ENCODE measurements at regions not wholly inside any gene's neighbourhood (a gene's known extent, or its start where the extent isn't known, plus 50 kb on each side); places are given as distances from the start of the nearest gene placed in this dataset.

DNA sequence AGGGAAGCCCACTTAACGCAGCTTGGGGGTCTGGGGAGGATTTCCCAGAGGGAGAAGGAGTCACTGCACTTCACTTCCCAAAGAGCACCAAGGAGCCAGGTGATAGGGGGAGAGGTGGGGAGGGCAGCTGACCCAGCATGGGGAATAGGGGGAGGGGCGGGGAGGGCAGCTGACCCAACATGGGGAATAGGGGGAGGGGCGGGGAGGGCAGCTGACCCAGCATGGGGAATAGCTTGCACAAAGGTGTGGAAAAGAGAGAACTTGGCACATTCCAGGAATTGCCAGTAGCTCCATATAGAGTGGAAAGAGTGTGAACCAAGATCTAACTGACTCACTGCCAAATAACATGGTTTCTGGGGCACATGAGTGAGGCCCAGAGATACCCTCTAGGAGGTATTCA lies 110.3 kb downstream of the CCT6B start:
- H3K4me3 ChIP-seq (ENCODE audit: low read depth, low read length), result no peak overlapping the region
- no peaks in the 10 kb centered on the region for H3K27me3 ChIP-seq (ENCODE audit: insufficient read depth, low read depth, severe bottlenecking)
- no peaks in the 10 kb centered on the region for H3K36me3 ChIP-seq
- DNase-seq, result no peak
- TF ChIP-seq, protein P1, sequence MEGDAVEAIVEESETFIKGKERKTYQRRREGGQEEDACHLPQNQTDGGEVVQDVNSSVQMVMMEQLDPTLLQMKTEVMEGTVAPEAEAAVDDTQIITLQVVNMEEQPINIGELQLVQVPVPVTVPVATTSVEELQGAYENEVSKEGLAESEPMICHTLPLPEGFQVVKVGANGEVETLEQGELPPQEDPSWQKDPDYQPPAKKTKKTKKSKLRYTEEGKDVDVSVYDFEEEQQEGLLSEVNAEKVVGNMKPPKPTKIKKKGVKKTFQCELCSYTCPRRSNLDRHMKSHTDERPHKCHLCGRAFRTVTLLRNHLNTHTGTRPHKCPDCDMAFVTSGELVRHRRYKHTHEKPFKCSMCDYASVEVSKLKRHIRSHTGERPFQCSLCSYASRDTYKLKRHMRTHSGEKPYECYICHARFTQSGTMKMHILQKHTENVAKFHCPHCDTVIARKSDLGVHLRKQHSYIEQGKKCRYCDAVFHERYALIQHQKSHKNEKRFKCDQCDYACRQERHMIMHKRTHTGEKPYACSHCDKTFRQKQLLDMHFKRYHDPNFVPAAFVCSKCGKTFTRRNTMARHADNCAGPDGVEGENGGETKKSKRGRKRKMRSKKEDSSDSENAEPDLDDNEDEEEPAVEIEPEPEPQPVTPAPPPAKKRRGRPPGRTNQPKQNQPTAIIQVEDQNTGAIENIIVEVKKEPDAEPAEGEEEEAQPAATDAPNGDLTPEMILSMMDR (IDR thresholded peaks at IDR 0.05; ENCODE audit: low read depth, low read length), result no peak
- no peaks in the 10 kb centered on the region for H3K9me3 ChIP-seq (ENCODE audit: severe bottlenecking)
- no peak overlapping the region for H3K27ac ChIP-seq

DNA sequence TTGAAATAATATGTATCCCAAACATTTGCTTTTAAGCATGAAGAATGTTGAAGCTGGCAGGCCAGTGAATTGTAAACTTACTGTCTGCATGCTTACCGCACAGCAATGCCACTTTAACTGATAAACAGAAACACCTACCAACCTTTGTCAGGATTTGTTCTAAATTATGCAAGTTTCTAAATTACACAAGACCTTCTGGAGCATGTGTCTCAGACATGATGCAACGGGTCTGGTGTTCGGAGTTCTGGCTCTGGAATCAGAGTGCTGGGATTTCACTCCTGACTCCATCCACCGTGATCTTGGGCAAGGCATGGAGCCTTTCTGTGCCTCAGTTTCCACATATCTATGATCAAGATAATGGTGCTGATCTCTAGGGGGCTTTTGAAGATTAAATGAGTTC lies 111.2 kb downstream of the CCT6B start:
- Histone ChIP-seq H3K9me3 (ENCODE audit: severe bottlenecking) (no peaks in the 10 kb centered on the region), H3K27ac (no peak overlapping the region), H3K27me3 (ENCODE audit: insufficient read depth, low read depth, severe bottlenecking) (no peaks in the 10 kb centered on the region), H3K4me3 (ENCODE audit: low read depth, low read length) (no peak overlapping the region), H3K36me3 (no peaks in the 10 kb centered on the region)
- TF ChIP-seq, protein P1 (IDR thresholded peaks at IDR 0.05; ENCODE audit: low read depth, low read length), result no peak
- no peak for DNase-seq

GRCh38 chr17:34847938-34848337 lies 113.3 kb downstream of the CCT6B start:
- H3K36me3 ChIP-seq, result no peaks in the 10 kb centered on the region
- H3K9me3 ChIP-seq (ENCODE audit: severe bottlenecking), result no peaks in the 10 kb centered on the region
- H3K4me3 ChIP-seq (ENCODE audit: low read depth, low read length), result no peak overlapping the region
- TF ChIP-seq, protein P1 (IDR thresholded peaks at IDR 0.05; ENCODE audit: low read depth, low read length), result no peak
- H3K27me3 ChIP-seq (ENCODE audit: insufficient read depth, low read depth, severe bottlenecking), result no peaks in the 10 kb centered on the region
- no peak overlapping the region for H3K27ac ChIP-seq
- DNase-seq, result no peak

DNA sequence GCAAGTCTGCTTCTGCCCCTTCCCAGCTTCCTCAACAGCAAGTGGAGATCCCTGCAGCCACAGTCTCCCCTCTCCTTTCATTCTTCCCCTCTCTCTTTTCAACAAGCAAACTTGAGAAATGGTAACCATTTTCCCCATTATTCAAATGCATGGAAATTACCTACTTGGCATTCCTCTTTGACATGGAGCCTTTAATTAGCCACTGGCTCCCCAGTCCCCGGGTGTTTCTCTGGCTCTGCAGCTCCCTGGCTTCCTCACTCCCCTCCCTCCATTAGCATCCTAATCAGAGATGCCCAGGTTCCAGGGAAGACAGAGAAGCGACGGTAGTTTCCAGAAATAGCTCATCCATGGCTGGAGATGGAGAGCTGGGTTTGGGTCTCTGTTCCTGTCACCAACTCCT lies 116.0 kb downstream of the CCT6B start:
- H3K27me3 ChIP-seq (ENCODE audit: insufficient read depth, low read depth, severe bottlenecking), result no peaks in the 10 kb centered on the region
- TF ChIP-seq, protein P1 (IDR thresholded peaks at IDR 0.05; ENCODE audit: low read depth, low read length), result no peak
- H3K36me3 ChIP-seq, result no peaks in the 10 kb centered on the region
- no peak overlapping the region for H3K27ac ChIP-seq
- no peak overlapping the region for H3K4me3 ChIP-seq (ENCODE audit: low read depth, low read length)
- DNase-seq, result no peak
- H3K9me3 ChIP-seq (ENCODE audit: severe bottlenecking), result no peaks in the 10 kb centered on the region

DNA sequence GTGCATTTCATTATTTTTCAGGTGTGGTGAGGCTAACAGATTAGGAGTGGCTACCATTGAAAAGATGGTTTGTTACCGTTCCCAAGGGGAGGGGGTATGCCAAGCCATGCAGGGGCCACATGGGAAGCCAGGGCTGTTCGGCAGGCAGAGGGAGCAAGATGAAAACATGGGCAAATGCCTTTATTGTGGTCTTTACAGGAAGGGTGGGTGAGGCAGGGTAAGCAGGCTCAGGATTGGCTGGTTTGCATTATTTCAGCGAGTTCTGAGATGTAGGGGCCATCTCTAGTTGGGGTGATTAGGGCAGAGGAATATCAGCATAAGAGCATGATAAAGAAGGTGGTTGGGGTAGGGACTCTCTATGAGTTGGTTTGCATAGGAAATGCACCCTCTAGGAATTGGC lies 117.6 kb downstream of the CCT6B start:
- TF ChIP-seq, protein P1 (IDR thresholded peaks at IDR 0.05; ENCODE audit: low read depth, low read length), result no peak
- H3K27me3 ChIP-seq (ENCODE audit: insufficient read depth, low read depth, severe bottlenecking), result no peaks in the 10 kb centered on the region
- DNase-seq, result no peak
- no peak overlapping the region for H3K27ac ChIP-seq
- H3K9me3 ChIP-seq (ENCODE audit: severe bottlenecking), result no peaks in the 10 kb centered on the region
- no peaks in the 10 kb centered on the region for H3K36me3 ChIP-seq
- no peak overlapping the region for H3K4me3 ChIP-seq (ENCODE audit: low read depth, low read length)

- Histone ChIP-seq H3K27ac (no peak overlapping the region), H3K4me3 (ENCODE audit: low read depth, low read length) (no peak overlapping the region), H3K27me3 (ENCODE audit: insufficient read depth, low read depth, severe bottlenecking) (no peaks in the 10 kb centered on the region), H3K36me3 (no peaks in the 10 kb centered on the region), H3K9me3 (ENCODE audit: severe bottlenecking) (no peaks in the 10 kb centered on the region)
- DNase-seq, result no peak
- TF ChIP-seq, protein P1 (IDR thresholded peaks at IDR 0.05; ENCODE audit: low read depth, low read length), result no peak
Observed at GRCh38 chr17:34842235-34842634, 119.0 kb downstream of the CCT6B start.

All from WERI-Rb-1 (cell line).